Right cardiac atrium (tissue), 5 donors: ENCODE measurements at regions not wholly inside any gene's neighbourhood (a gene's known extent, or its start where the extent isn't known, plus 50 kb on each side); places are given as distances from the start of the nearest gene placed in this dataset.

Source experiments
- ATAC-seq, 2 donors: fragments of 200-7000 bp; cut with Tn5 transposase; one replicate each; pipeline versions ENCODE4 v1.8.0 to v1.9.1; 2020; ENCODE audit warnings: moderate library complexity in 2 of 2, mild to moderate bottlenecking in 1 of 2
- DNase-seq, 3 donors: peaks; one replicate each; pipeline ENCODE4 v3.0.0-alpha.2; 2020
- H3K27ac ChIP-seq: one replicate; pipeline ENCODE4 v1.5.1; 2013; ENCODE audit warnings: mild to moderate bottlenecking, low read length, control low read depth, moderate library complexity
- H3K27me3 ChIP-seq: one replicate; pipeline ENCODE4 v1.6.1; 2013; ENCODE audit not compliant: control insufficient read depth, insufficient read depth
- H3K4me1 ChIP-seq: one replicate; pipeline ENCODE4 v1.6.1; 2013; ENCODE audit warnings: low read length; ENCODE audit not compliant: control insufficient read depth, insufficient read depth
- H3K4me3 ChIP-seq: one replicate; pipeline ENCODE4 v1.5.1; 2013; ENCODE audit warnings: low read length, control low read depth
- H3K9me3 ChIP-seq: one replicate; pipeline ENCODE4 v1.6.1; 2013; ENCODE audit warnings: low read length; ENCODE audit not compliant: control insufficient read depth
- WGBS: extraction: QIAGEN DNeasy Blood & Tissue Kit; methylation state at CpG from one replicate; pipeline ENCODE4 v1.1.7; 2013; 5-methylcytosine and 5-hydroxymethylcytosine counted together
- intact Hi-C, 4 donors: fragments of 100-400 bp; cut with DNase I; formaldehyde crosslinking; loops; one replicate each; pipeline versions ENCODE4 v1.11.0 to v1.14.0; 2022 to 2023
- donor health status: healthy with polysubstance abuse.
- donor health status: DM: no; HTN: yes; CAD: no.
- donor health status: DM: no; HTN: no; CAD: no.
- donor health status: DM: no; HTN: yes; CAD: no; lungs with severe emphysema.
- donor health status: DM: yes; HTN: yes; CAD: no.

- WGBS = 60% methylated on average over 3 of the region's 3 CpGs
Measured at GRCh38 chr5:33272288-33272687, 168.5 kb upstream of the TARS1 start.

GRCh38 chr5:33273985-33274384 is 166.8 kb upstream of the TARS1 start:
- Histone ChIP-seq H3K27ac (no peak overlapping the region), H3K4me1 (no peaks in the 10 kb centered on the region), H3K27me3 (no peaks in the 10 kb centered on the region), H3K4me3 (no peak overlapping the region), H3K9me3 (no peaks in the 10 kb centered on the region)
- ATAC-seq (no peak), DNase-seq (no peak)
- intact Hi-C loops = no loop called here

More at GRCh38 chr5:33272288-33272687, 168.5 kb upstream of the TARS1 start:
- DNase-seq = no peak
- peak in 1 of 2 donors; percentile 51 for ATAC-seq
- Histone ChIP-seq H3K9me3 (no peaks in the 10 kb centered on the region), H3K27ac (no peak overlapping the region), H3K27me3 (no peaks in the 10 kb centered on the region), H3K4me1 (no peaks in the 10 kb centered on the region), H3K4me3 (no peak overlapping the region)
- intact Hi-C loops = no loop called here

- no peaks in the 10 kb centered on the region for H3K9me3 ChIP-seq
- no peaks in the 10 kb centered on the region for H3K4me1 ChIP-seq
- H3K27ac ChIP-seq = no peak overlapping the region
- WGBS = 69% methylated on average over 3 of the region's 3 CpGs
- DNase-seq = no peak
- intact Hi-C loops = no loop called here
- no peak overlapping the region for H3K4me3 ChIP-seq
- no peak for ATAC-seq
- H3K27me3 ChIP-seq = no peaks in the 10 kb centered on the region
Measured at GRCh38 chr5:33275391-33275790, 165.4 kb upstream of the TARS1 start.

GRCh38 chr5:33275921-33276627 is 164.7 kb upstream of the TARS1 start:
- intact Hi-C loops = no loop called here
- ATAC-seq (no peak), DNase-seq (no peak)
- no peaks in the 10 kb centered on the region for H3K27me3 ChIP-seq
- WGBS = 56% methylated on average over 5 of the region's 5 CpGs
- no peak overlapping the region for H3K27ac ChIP-seq
- no peak overlapping the region for H3K4me3 ChIP-seq
- H3K9me3 ChIP-seq = no peaks in the 10 kb centered on the region
- no peaks in the 10 kb centered on the region for H3K4me1 ChIP-seq

- H3K9me3 ChIP-seq = no peaks in the 10 kb centered on the region
- intact Hi-C loops = no loop called here
- WGBS = 67% methylated on average over 2 of the region's 2 CpGs
- no peak for DNase-seq
- H3K4me1 ChIP-seq = no peaks in the 10 kb centered on the region
- no peak for ATAC-seq
- no peaks in the 10 kb centered on the region for H3K27me3 ChIP-seq
- H3K4me3 ChIP-seq = no peak overlapping the region
- no peak overlapping the region for H3K27ac ChIP-seq
Measured at GRCh38 chr5:33276628-33276950, 164.2 kb upstream of the TARS1 start.

GRCh38 chr5:33277061-33277650 is 163.6 kb upstream of the TARS1 start:
- H3K9me3 ChIP-seq = no peaks in the 10 kb centered on the region
- no peaks in the 10 kb centered on the region for H3K27me3 ChIP-seq
- ATAC-seq (no peak), DNase-seq (no peak)
- intact Hi-C loops = no loop called here
- H3K4me1 ChIP-seq = no peaks in the 10 kb centered on the region
- no peak overlapping the region for H3K4me3 ChIP-seq
- H3K27ac ChIP-seq = no peak overlapping the region
- WGBS = 70% methylated on average over 3 of the region's 3 CpGs

GRCh38 chr5:33281431-33281843 is 159.3 kb upstream of the TARS1 start:
- WGBS = 65% methylated on average over 5 of the region's 5 CpGs
- intact Hi-C loops = no loop called here
- H3K27ac ChIP-seq = no peak overlapping the region
- ATAC-seq (no peak), DNase-seq (no peak)
- H3K4me1 ChIP-seq = no peaks in the 10 kb centered on the region
- H3K9me3 ChIP-seq = peaks cover 2% of the 10 kb centered on the region
- no peak overlapping the region for H3K4me3 ChIP-seq
- no peaks in the 10 kb centered on the region for H3K27me3 ChIP-seq

- no peaks in the 10 kb centered on the region for H3K4me1 ChIP-seq
- DNase-seq = no peak
- no peak for ATAC-seq
- H3K27me3 ChIP-seq = no peaks in the 10 kb centered on the region
- WGBS = 86% methylated on average over 4 of the region's 4 CpGs
- intact Hi-C loops = no loop called here
- no peak overlapping the region for H3K4me3 ChIP-seq
- no peak overlapping the region for H3K27ac ChIP-seq
- H3K9me3 ChIP-seq = peaks cover 2% of the 10 kb centered on the region
Measured at GRCh38 chr5:33282157-33282556, 158.6 kb upstream of the TARS1 start.

GRCh38 chr5:33282696-33283095 is 158.1 kb upstream of the TARS1 start:
- 77% methylated on average over 2 of the region's 2 CpGs for WGBS

GRCh38 chr5:33283243-33283642 is 157.5 kb upstream of the TARS1 start:
- ATAC-seq = no peak

More at GRCh38 chr5:33282696-33283095, 158.1 kb upstream of the TARS1 start:
- Histone ChIP-seq H3K4me1 (no peaks in the 10 kb centered on the region), H3K9me3 (peaks cover 2% of the 10 kb centered on the region), H3K27me3 (no peaks in the 10 kb centered on the region), H3K4me3 (no peak overlapping the region), H3K27ac (no peak overlapping the region)
- no peak for ATAC-seq
- intact Hi-C loops = no loop called here
- no peak for DNase-seq

GRCh38 chr5:33284681-33285080 is 156.1 kb upstream of the TARS1 start:
- intact Hi-C loops = no loop called here
- H3K4me3 ChIP-seq = no peak overlapping the region
- WGBS = 47% methylated on average over 3 of the region's 3 CpGs
- H3K4me1 ChIP-seq = no peaks in the 10 kb centered on the region
- ATAC-seq (no peak), DNase-seq (no peak)
- H3K27me3 ChIP-seq = no peaks in the 10 kb centered on the region
- peaks cover 2% of the 10 kb centered on the region for H3K9me3 ChIP-seq
- H3K27ac ChIP-seq = no peak overlapping the region

More at GRCh38 chr5:33283243-33283642, 157.5 kb upstream of the TARS1 start:
- Histone ChIP-seq H3K9me3 (peaks cover 2% of the 10 kb centered on the region), H3K27me3 (no peaks in the 10 kb centered on the region), H3K27ac (no peak overlapping the region), H3K4me3 (no peak overlapping the region), H3K4me1 (no peaks in the 10 kb centered on the region)
- DNase-seq = no peak
- intact Hi-C loops = no loop called here

GRCh38 chr5:33287242-33287641 is 153.5 kb upstream of the TARS1 start:
- ATAC-seq = no peak
- Histone ChIP-seq H3K27ac (no peak overlapping the region), H3K9me3 (peaks cover 2% of the 10 kb centered on the region), H3K4me3 (no peak overlapping the region), H3K4me1 (no peaks in the 10 kb centered on the region), H3K27me3 (no peaks in the 10 kb centered on the region)
- WGBS = 51% methylated on average over 1 of the region's 1 CpG
- intact Hi-C loops = no loop called here
- no peak for DNase-seq
